Esophagus muscularis mucosa (tissue), 4 donors: ENCODE measurements at regions not wholly inside any gene's neighbourhood (a gene's known extent, or its start where the extent isn't known, plus 50 kb on each side); places are given as distances from the start of the nearest gene placed in this dataset.

Experiments used
- DNase-seq: peaks from one replicate; pipeline ENCODE4 v3.0.0-alpha.2; 2017; ENCODE audit errors: extremely low spot score
- H3K27ac ChIP-seq, 4 donors: fragments of 200-600 bp; sonication (generic); replicated peaks in 1 of 4; 1 replicate in 3 of 4; 2 replicates in 1 of 4; pipeline ENCODE4 v1.5.1; 2016 to 2019; ENCODE audit warnings: mild to moderate bottlenecking in 1 of 4
- H3K27me3 ChIP-seq, 4 donors: fragments of 200-600 bp; sonication (generic); one replicate each; pipeline versions ENCODE4 v1.5.1 to v1.6.0; 2016 to 2019
- H3K36me3 ChIP-seq, 4 donors: fragments of 200-600 bp; sonication (generic); one replicate each; pipeline ENCODE4 v1.5.1; 2016 to 2019
- H3K4me1 ChIP-seq, 4 donors: fragments of 200-600 bp; sonication (generic); one replicate each; pipeline ENCODE4 v1.5.1; 2016 to 2019
- H3K4me3 ChIP-seq, 4 donors: fragments of 200-600 bp; sonication (generic); 1 replicate in 2 of 4; 2 replicates in 2 of 4; pipeline ENCODE4 v1.5.1; 2016 to 2019; ENCODE audit warnings: mild to moderate bottlenecking in 4 of 4, moderate library complexity in 1 of 4
- H3K9me3 ChIP-seq, 4 donors: fragments of 200-600 bp; sonication (generic); 1 replicate in 3 of 4; 2 replicates in 1 of 4; pipeline ENCODE4 v1.5.1; 2016 to 2019
- CTCF ChIP-seq, 3 experiments: fragments of 200-600 bp in 2 of 3; fragments of 450-650 bp in 1 of 3; sonication (generic) in 2 of 3; IDR thresholded peaks; one replicate each; pipeline ENCODE4 v1.5.1; 2017 to 2019; ENCODE audit warnings: antibody characterized with exemption in 3 of 3, mild to moderate bottlenecking in 2 of 3, moderate library complexity in 1 of 3
- EP300 ChIP-seq: sonication (generic); formaldehyde crosslinking; IDR thresholded peaks from one replicate; pipeline ENCODE4 v1.6.1; 2017; ENCODE audit warnings: antibody characterized with exemption
- POLR2A ChIP-seq: fragments of 450-650 bp; IDR thresholded peaks from one replicate; pipeline ENCODE4 v1.6.1; 2017; ENCODE audit warnings: antibody characterized with exemption, moderate library complexity, mild to moderate bottlenecking, low read depth
- POLR2AphosphoS5 ChIP-seq, 2 donors: sonication (generic); formaldehyde crosslinking; IDR thresholded peaks; one replicate each; pipeline ENCODE4 v1.6.1; 2017; ENCODE audit warnings: antibody characterized with exemption in 2 of 2
- WGBS: methylation state at CpG from one replicate; pipeline ENCODE4 v1.1.5; 2018; 5-methylcytosine and 5-hydroxymethylcytosine counted together
- intact Hi-C: fragments of 100-400 bp; cut with DNase I; formaldehyde crosslinking; loops from one replicate; pipeline ENCODE4 v1.15.1; 2023

- H3K4me3 ChIP-seq: no peak overlapping the region
- H3K4me1 ChIP-seq: no peaks in the 10 kb centered on the region
- H3K9me3 ChIP-seq: peaks cover 0 to 9% (median 0%) of the 10 kb centered on the region in 4 donors
- H3K36me3 ChIP-seq: no peaks in the 10 kb centered on the region
- H3K27ac ChIP-seq: no peak overlapping the region
- DNase-seq: no peak
- 94% methylated on average over 4 of the region's 4 CpGs for WGBS
- TF ChIP-seq EP300: no peak
- no peak for TF ChIP-seq POLR2AphosphoS5 (IDR thresholded peaks at IDR 0.05)
- TF ChIP-seq CTCF (IDR thresholded peaks at IDR 0.05): no peak
- no peak for TF ChIP-seq POLR2A
- no peaks in the 10 kb centered on the region for H3K27me3 ChIP-seq
- intact Hi-C loops: no loop called here
Measured at GRCh38 chr1:188359315-188359714, 1530.6 kb downstream of the PLA2G4A start.

GRCh38 chr1:188363943-188364342 lies 1535.2 kb downstream of the PLA2G4A start:
- intact Hi-C loops: no loop called here
- no peaks in the 10 kb centered on the region for H3K4me1 ChIP-seq
- DNase-seq: no peak

GRCh38 chr1:188364927-188365449 lies 1536.2 kb downstream of the PLA2G4A start:
- Histone ChIP-seq H3K4me3 (no peak overlapping the region), H3K9me3 (no peaks in the 10 kb centered on the region), H3K4me1 (no peaks in the 10 kb centered on the region), H3K27me3 (no peaks in the 10 kb centered on the region), H3K27ac (no peak overlapping the region), H3K36me3 (no peaks in the 10 kb centered on the region)
- intact Hi-C loops: no loop called here
- no peak for DNase-seq
- TF ChIP-seq POLR2A (no peak), CTCF (IDR thresholded peaks at IDR 0.05) (no peak), EP300 (no peak), POLR2AphosphoS5 (IDR thresholded peaks at IDR 0.05) (no peak)
- 90% methylated on average over 3 of the region's 3 CpGs for WGBS

More at GRCh38 chr1:188363943-188364342, 1535.2 kb downstream of the PLA2G4A start:
- Histone ChIP-seq H3K36me3 (no peaks in the 10 kb centered on the region), H3K27me3 (no peaks in the 10 kb centered on the region), H3K9me3 (no peaks in the 10 kb centered on the region), H3K27ac (no peak overlapping the region), H3K4me3 (no peak overlapping the region)
- WGBS: 93% methylated on average over 4 of the region's 4 CpGs
- no peak for TF ChIP-seq POLR2A
- TF ChIP-seq CTCF (IDR thresholded peaks at IDR 0.05): no peak
- no peak for TF ChIP-seq EP300
- no peak for TF ChIP-seq POLR2AphosphoS5 (IDR thresholded peaks at IDR 0.05)

- Histone ChIP-seq H3K4me1 (no peaks in the 10 kb centered on the region), H3K9me3 (no peaks in the 10 kb centered on the region), H3K4me3 (no peak overlapping the region), H3K27ac (no peak overlapping the region), H3K36me3 (no peaks in the 10 kb centered on the region), H3K27me3 (no peaks in the 10 kb centered on the region)
- intact Hi-C loops: no loop called here
- DNase-seq: no peak
- TF ChIP-seq POLR2A: no peak
- no peak for TF ChIP-seq CTCF (IDR thresholded peaks at IDR 0.05)
- TF ChIP-seq EP300: no peak
- TF ChIP-seq POLR2AphosphoS5 (IDR thresholded peaks at IDR 0.05): no peak
Measured at GRCh38 chr1:188365874-188366273, 1537.1 kb downstream of the PLA2G4A start.

- intact Hi-C loops: no loop called here
- no peaks in the 10 kb centered on the region for H3K4me1 ChIP-seq
- no peak for TF ChIP-seq POLR2AphosphoS5 (IDR thresholded peaks at IDR 0.05)
- 36% methylated on average over 2 of the region's 2 CpGs for WGBS
- H3K4me3 ChIP-seq: no peak overlapping the region
- no peaks in the 10 kb centered on the region for H3K36me3 ChIP-seq
- H3K27me3 ChIP-seq: no peaks in the 10 kb centered on the region
- H3K27ac ChIP-seq: no peak overlapping the region
- no peak for DNase-seq
- no peaks in the 10 kb centered on the region for H3K9me3 ChIP-seq
Measured at GRCh38 chr1:188367661-188368060, 1538.9 kb downstream of the PLA2G4A start.
